ENCODE measurements at regions not wholly inside any gene's neighbourhood (a gene's known extent, or its start where the extent isn't known, plus 50 kb on each side); places are given as distances from the start of the nearest gene placed in this dataset.

- no peak for TF ChIP-seq CTCF (IDR thresholded peaks at IDR 0.05; ENCODE audit: low read depth, low read length)
- in situ Hi-C loops (cut with HindIII; ENCODE audit: low sequenced_read_pairs) = no loop called here
- DNase-seq (ENCODE audit: low read depth, low spot score) = no peak
- no peak overlapping the region for H3K4me3 ChIP-seq (ENCODE audit: low read depth, low read length)
Measured at GRCh38 chr12:30578426-30578825, 117.2 kb downstream of the IPO8 start.

GRCh38 chr12:30573145-30573544 is 122.5 kb downstream of the IPO8 start:
- in situ Hi-C loops (cut with HindIII; ENCODE audit: low sequenced_read_pairs) = no loop called here
- no peak overlapping the region for H3K4me3 ChIP-seq (ENCODE audit: low read depth, low read length)
- TF ChIP-seq CTCF (IDR thresholded peaks at IDR 0.05; ENCODE audit: low read depth, low read length) = no peak
- DNase-seq (ENCODE audit: low read depth, low spot score) = no peak

GRCh38 chr12:30570211-30570890 is 125.3 kb downstream of the IPO8 start:
- no peak for DNase-seq (ENCODE audit: low read depth, low spot score)
- in situ Hi-C loops (cut with HindIII; ENCODE audit: low sequenced_read_pairs) = no loop called here
- TF ChIP-seq CTCF (IDR thresholded peaks at IDR 0.05; ENCODE audit: low read depth, low read length) = no peak
- no peak overlapping the region for H3K4me3 ChIP-seq (ENCODE audit: low read depth, low read length)

GRCh38 chr12:30569426-30569825 is 126.2 kb downstream of the IPO8 start:
- H3K4me3 ChIP-seq (ENCODE audit: low read depth, low read length) = no peak overlapping the region
- in situ Hi-C loops (cut with HindIII; ENCODE audit: low sequenced_read_pairs) = no loop called here
- no peak for TF ChIP-seq CTCF (IDR thresholded peaks at IDR 0.05; ENCODE audit: low read depth, low read length)
- DNase-seq (ENCODE audit: low read depth, low spot score) = no peak

DNA sequence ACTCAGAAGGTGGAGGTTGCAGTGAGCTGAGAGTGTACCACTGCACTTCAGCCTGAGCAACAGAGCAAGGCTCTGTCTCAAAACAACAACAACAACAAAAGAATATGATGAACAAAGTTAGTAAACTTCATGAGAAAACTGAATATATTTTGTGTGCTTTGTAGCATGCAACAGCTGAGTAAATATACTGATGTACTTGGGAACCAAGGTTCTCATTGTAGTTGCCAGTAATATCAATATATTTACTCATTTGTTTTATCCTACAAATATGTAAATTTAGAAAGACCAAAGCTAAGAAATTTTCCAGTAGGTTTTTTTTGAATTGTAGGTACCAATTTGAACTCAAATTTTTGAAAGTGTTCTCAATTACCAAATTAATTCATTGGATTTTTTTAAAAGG is 127.2 kb downstream of the IPO8 start:
- H3K4me3 ChIP-seq (ENCODE audit: low read depth, low read length) = no peak overlapping the region
- TF ChIP-seq CTCF (IDR thresholded peaks at IDR 0.05; ENCODE audit: low read depth, low read length) = no peak
- in situ Hi-C loops (cut with HindIII; ENCODE audit: low sequenced_read_pairs) = no loop called here
- no peak for DNase-seq (ENCODE audit: low read depth, low spot score)

DNA sequence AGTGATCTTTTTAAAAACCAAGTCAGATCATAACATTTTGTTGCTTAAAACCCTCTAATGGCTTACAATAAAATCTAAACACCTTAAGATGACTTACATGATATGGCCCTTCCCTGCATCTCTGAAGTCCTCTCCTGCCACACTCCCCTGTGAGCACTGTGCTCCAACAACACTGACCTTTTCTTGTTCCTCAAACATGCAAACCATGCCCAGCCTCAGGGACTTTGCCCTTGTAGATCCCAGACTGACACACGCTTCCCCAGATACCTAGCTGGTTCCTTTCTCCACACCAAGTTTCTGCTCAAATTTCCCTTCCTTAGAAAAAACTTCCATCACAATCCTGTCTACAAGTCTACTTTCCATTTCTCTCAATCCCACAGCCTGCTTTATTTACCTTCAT is 128.6 kb downstream of the IPO8 start:
- no peak for DNase-seq (ENCODE audit: low read depth, low spot score)
- no peak for TF ChIP-seq CTCF (IDR thresholded peaks at IDR 0.05; ENCODE audit: low read depth, low read length)
- in situ Hi-C loops (cut with HindIII; ENCODE audit: low sequenced_read_pairs) = no loop called here
- no peak overlapping the region for H3K4me3 ChIP-seq (ENCODE audit: low read depth, low read length)
